ENCODE measurements at regions not wholly inside any gene's neighbourhood (a gene's known extent, or its start where the extent isn't known, plus 50 kb on each side); places are given as distances from the start of the nearest gene placed in this dataset.

GRCh38 chr17:71495420-71495819, 625.4 kb upstream of the SOX9 start:
- H3K27me3 ChIP-seq (ENCODE audit: control insufficient read depth, insufficient read depth, low read length), result no peaks in the 10 kb centered on the region
- no peak for FAIRE-seq
- no peak overlapping the region for H3K27ac ChIP-seq (ENCODE audit: low read depth in 2 of 2, low read length in 2 of 2)
- no peak for TF ChIP-seq CTCF (IDR thresholded peaks at IDR 0.05; ENCODE audit: borderline replicate concordance, extremely low read depth, insufficient read depth)
- H3K4me3 ChIP-seq (ENCODE audit: low read length in 3 of 3), result no peak overlapping the region
- DNase-seq, result no peak
- no peaks in the 10 kb centered on the region for H3K4me1 ChIP-seq (ENCODE audit: control insufficient read depth in 2 of 3, insufficient read depth in 2 of 3, low read depth in 1 of 3, low read length in 3 of 3)
- no peak overlapping the region for H3K9ac ChIP-seq (ENCODE audit: low read length in 3 of 3)
- intact Hi-C loops (cut with DNase I), result no loop called here
- H3K9me3 ChIP-seq (ENCODE audit: control insufficient read depth in 2 of 3, insufficient read depth in 1 of 3, low read length in 3 of 3), result no peaks in the 10 kb centered on the region
- H3K36me3 ChIP-seq (ENCODE audit: control insufficient read depth in 2 of 3, insufficient read depth in 3 of 3, low read length in 3 of 3), result no peaks in the 10 kb centered on the region

- H3K27me3 ChIP-seq (ENCODE audit: control insufficient read depth, insufficient read depth, low read length), result no peaks in the 10 kb centered on the region
- no peaks in the 10 kb centered on the region for H3K4me1 ChIP-seq (ENCODE audit: control insufficient read depth in 2 of 3, insufficient read depth in 2 of 3, low read depth in 1 of 3, low read length in 3 of 3)
- H3K4me3 ChIP-seq (ENCODE audit: low read length in 3 of 3), result no peak overlapping the region
- no peak overlapping the region for H3K27ac ChIP-seq (ENCODE audit: low read depth in 2 of 2, low read length in 2 of 2)
- no peak for TF ChIP-seq CTCF (IDR thresholded peaks at IDR 0.05; ENCODE audit: borderline replicate concordance, extremely low read depth, insufficient read depth)
- DNase-seq (no peak), FAIRE-seq (no peak)
- no peaks in the 10 kb centered on the region for H3K36me3 ChIP-seq (ENCODE audit: control insufficient read depth in 2 of 3, insufficient read depth in 3 of 3, low read length in 3 of 3)
- H3K9ac ChIP-seq (ENCODE audit: low read length in 3 of 3), result no peak overlapping the region
- intact Hi-C loops (cut with DNase I), result no loop called here
- no peaks in the 10 kb centered on the region for H3K9me3 ChIP-seq (ENCODE audit: control insufficient read depth in 2 of 3, insufficient read depth in 1 of 3, low read length in 3 of 3)
Observed at GRCh38 chr17:71496552-71496951, 624.3 kb upstream of the SOX9 start.

GRCh38 chr17:71500761-71501555, 619.9 kb upstream of the SOX9 start:
- Histone ChIP-seq H3K9ac (ENCODE audit: low read length in 3 of 3) (no peak overlapping the region), H3K4me3 (ENCODE audit: low read length in 3 of 3) (no peak overlapping the region), H3K9me3 (ENCODE audit: control insufficient read depth in 2 of 3, insufficient read depth in 1 of 3, low read length in 3 of 3) (no peaks in the 10 kb centered on the region), H3K27me3 (ENCODE audit: control insufficient read depth, insufficient read depth, low read length) (no peaks in the 10 kb centered on the region), H3K36me3 (ENCODE audit: control insufficient read depth in 2 of 3, insufficient read depth in 3 of 3, low read length in 3 of 3) (no peaks in the 10 kb centered on the region), H3K27ac (ENCODE audit: low read depth in 2 of 2, low read length in 2 of 2) (no peak overlapping the region), H3K4me1 (ENCODE audit: control insufficient read depth in 2 of 3, insufficient read depth in 2 of 3, low read depth in 1 of 3, low read length in 3 of 3) (no peaks in the 10 kb centered on the region)
- FAIRE-seq (no peak), DNase-seq (no peak)
- intact Hi-C loops (cut with DNase I), result no loop called here
- TF ChIP-seq CTCF (IDR thresholded peaks at IDR 0.05; ENCODE audit: borderline replicate concordance, extremely low read depth, insufficient read depth), result no peak

GRCh38 chr17:71501711-71502110, 619.1 kb upstream of the SOX9 start:
- no peak for DNase-seq
- no peak for FAIRE-seq
- intact Hi-C loops (cut with DNase I), result no loop called here

More at GRCh38 chr17:71501711-71502110, 619.1 kb upstream of the SOX9 start:
- H3K27me3 ChIP-seq (ENCODE audit: control insufficient read depth, insufficient read depth, low read length), result no peaks in the 10 kb centered on the region
- no peaks in the 10 kb centered on the region for H3K4me1 ChIP-seq (ENCODE audit: control insufficient read depth in 2 of 3, insufficient read depth in 2 of 3, low read depth in 1 of 3, low read length in 3 of 3)
- H3K4me3 ChIP-seq (ENCODE audit: low read length in 3 of 3), result no peak overlapping the region
- TF ChIP-seq CTCF (IDR thresholded peaks at IDR 0.05; ENCODE audit: borderline replicate concordance, extremely low read depth, insufficient read depth), result no peak
- H3K36me3 ChIP-seq (ENCODE audit: control insufficient read depth in 2 of 3, insufficient read depth in 3 of 3, low read length in 3 of 3), result no peaks in the 10 kb centered on the region
- H3K27ac ChIP-seq (ENCODE audit: low read depth in 2 of 2, low read length in 2 of 2), result no peak overlapping the region
- no peaks in the 10 kb centered on the region for H3K9me3 ChIP-seq (ENCODE audit: control insufficient read depth in 2 of 3, insufficient read depth in 1 of 3, low read length in 3 of 3)
- no peak overlapping the region for H3K9ac ChIP-seq (ENCODE audit: low read length in 3 of 3)

Data from kidney (tissue), 13 donors.